WTC11 (cell line): ENCODE measurements at regions not wholly inside any gene's neighbourhood (a gene's known extent, or its start where the extent isn't known, plus 50 kb on each side); places are given as distances from the start of the nearest gene placed in this dataset.
A peak's percentile ranks its signal among the peaks of the same experiment; 100 is the strongest.

Source experiments
- ATAC-seq: fragments of 200-7000 bp; cut with Tn5 transposase; 2 replicates; pipeline ENCODE4 v1.10.0; 2021; ENCODE audit warnings: mild to moderate bottlenecking, moderate library complexity
- CTCF ChIA-PET: fragments of 300-600 bp; sonication (Branson Sonifier 250); formaldehyde crosslinking; loops from one replicate; lab custom pipeline; 2021; ENCODE audit warnings: antibody characterized with exemption; lab: Charles Lee
- POLR2A ChIA-PET: fragments of 350-600 bp; sonication (Branson Sonifier 250); formaldehyde crosslinking; loops from one replicate; lab custom pipeline; 2021; ENCODE audit warnings: antibody characterized with exemption; lab: Charles Lee
- DNase-seq: peaks from one replicate; pipeline ENCODE4 v3.0.0; 2021; ENCODE audit warnings: low spot score
- H3K27ac Mint-ChIP-seq: 2 replicates; pipeline ENCODE4 v1.8.0; 2021; ENCODE audit warnings: mixed read lengths
- H3K27me3 Mint-ChIP-seq: 2 replicates; pipeline ENCODE4 v1.8.0; 2021; ENCODE audit warnings: low read depth, mild to moderate bottlenecking, moderate library complexity, mixed read lengths
- H3K36me3 Mint-ChIP-seq: 2 replicates; pipeline ENCODE4 v1.8.0; 2021; ENCODE audit warnings: mixed read lengths
- H3K4me1 Mint-ChIP-seq: 2 replicates; pipeline ENCODE4 v1.8.0; 2022; ENCODE audit warnings: mixed read lengths
- H3K4me3 Mint-ChIP-seq: 2 replicates; pipeline ENCODE4 v1.8.0; 2021; ENCODE audit warnings: mild to moderate bottlenecking, moderate library complexity, mixed read lengths
- H3K9me3 Mint-ChIP-seq: 2 replicates; pipeline ENCODE4 v1.8.0; 2021; ENCODE audit warnings: mixed read lengths
- ATF1 ChIP-seq: sonication (generic); formaldehyde crosslinking; IDR thresholded peaks from 2 replicates; pipeline ENCODE4 v1.8.1; 2023; ENCODE audit warnings: mild to moderate bottlenecking, moderate library complexity, missing genetic modification reagents
- CDX4 ChIP-seq: fragments of 250-450 bp; sonication (Bioruptor Pico); IDR thresholded peaks from 2 replicates; pipeline ENCODE4 v1.9.0; 2021; ENCODE audit warnings: moderate library complexity, mild to moderate bottlenecking, inconsistent platforms, borderline replicate concordance
- CREM ChIP-seq: sonication (generic); formaldehyde crosslinking; IDR thresholded peaks from 2 replicates; pipeline ENCODE4 v1.8.1; 2022; ENCODE audit warnings: mild to moderate bottlenecking, missing genetic modification reagents, moderate library complexity
- ESRRA ChIP-seq: sonication (generic); formaldehyde crosslinking; IDR thresholded peaks from 2 replicates; pipeline ENCODE4 v1.8.1; 2022; ENCODE audit warnings: mild to moderate bottlenecking, missing genetic modification reagents, borderline replicate concordance
- ETV6 ChIP-seq: sonication (generic); formaldehyde crosslinking; IDR thresholded peaks from 2 replicates; pipeline ENCODE4 v1.8.1; 2022; ENCODE audit warnings: mild to moderate bottlenecking, missing genetic modification reagents
- GABPB1 ChIP-seq: sonication (generic); formaldehyde crosslinking; IDR thresholded peaks from 2 replicates; pipeline ENCODE4 v1.8.1; 2023; ENCODE audit warnings: mild to moderate bottlenecking, missing genetic modification reagents
- NFATC4 ChIP-seq: fragments of 250-450 bp; sonication (Bioruptor Pico); IDR thresholded peaks from 2 replicates; pipeline ENCODE4 v1.9.0; 2021; ENCODE audit warnings: mild to moderate bottlenecking
- NFYB ChIP-seq: sonication (generic); formaldehyde crosslinking; conservative IDR thresholded peaks from 2 replicates; pipeline ENCODE4 v1.8.0; 2022; ENCODE audit warnings: low read depth, missing genetic modification reagents
- PRDM15 ChIP-seq: sonication (generic); formaldehyde crosslinking; IDR thresholded peaks from 2 replicates; pipeline ENCODE4 v1.8.0; 2022; ENCODE audit warnings: missing genetic modification reagents
- TP53 ChIP-seq: sonication (generic); formaldehyde crosslinking; IDR thresholded peaks from 2 replicates; pipeline ENCODE4 v1.8.1; 2023; ENCODE audit warnings: mild to moderate bottlenecking, missing genetic modification reagents
- ZBTB21 ChIP-seq: sonication (generic); formaldehyde crosslinking; IDR thresholded peaks from 2 replicates; pipeline ENCODE4 v1.8.1; 2023; ENCODE audit warnings: mild to moderate bottlenecking, missing genetic modification reagents, borderline replicate concordance
- ZNF232 ChIP-seq: sonication (generic); formaldehyde crosslinking; IDR thresholded peaks from 2 replicates; pipeline ENCODE4 v1.8.0; 2022; ENCODE audit warnings: mild to moderate bottlenecking, missing genetic modification reagents
- ZNF416 ChIP-seq: fragments of 250-450 bp; sonication (Bioruptor Pico); IDR thresholded peaks from 2 replicates; pipeline ENCODE4 v1.9.0; 2021; ENCODE audit warnings: mild to moderate bottlenecking, inconsistent platforms
- ZNF425 ChIP-seq: fragments of 250-450 bp; sonication (Bioruptor Pico); conservative IDR thresholded peaks from 2 replicates; pipeline ENCODE4 v1.9.0; 2021; ENCODE audit warnings: mild to moderate bottlenecking
- ZNF512 ChIP-seq: sonication (generic); formaldehyde crosslinking; IDR thresholded peaks from 2 replicates; pipeline ENCODE4 v1.8.1; 2022; ENCODE audit warnings: missing genetic modification reagents, borderline replicate concordance
- ZNF532 ChIP-seq: fragments of 250-450 bp; sonication (Bioruptor Pico); IDR thresholded peaks from 2 replicates; pipeline ENCODE4 v1.9.0; 2021; ENCODE audit warnings: mild to moderate bottlenecking, borderline replicate concordance
- TF ChIP-seq, protein P1 (sequence below): sonication (generic); formaldehyde crosslinking; IDR thresholded peaks from 2 replicates; pipeline ENCODE4 v1.8.1; 2023; ENCODE audit warnings: mild to moderate bottlenecking, moderate library complexity, missing genetic modification reagents
- TF ChIP-seq, protein P2 (sequence below): sonication (generic); formaldehyde crosslinking; conservative IDR thresholded peaks from 2 replicates; pipeline ENCODE4 v1.8.1; 2023; ENCODE audit warnings: mild to moderate bottlenecking, low read depth, missing genetic modification reagents, moderate library complexity

- no peaks in the 10 kb centered on the region for H3K27me3 Mint-ChIP-seq
- no peak for ATAC-seq
- TF ChIP-seq NFATC4 (CRISPR knock-in tag) (no peak), GABPB1 (CRISPR knock-in tag) (no peak), CREM (CRISPR knock-in tag) (no peak), ZBTB21 (no peak), ETV6 (CRISPR knock-in tag) (no peak), ZNF512 (CRISPR knock-in tag) (no peak), ATF1 (CRISPR knock-in tag) (no peak), CDX4 (CRISPR knock-in tag) (no peak), TP53 (CRISPR knock-in tag) (no peak), ZNF416 (no peak), NFYB (no peak)
- TF ChIP-seq, protein P1, sequence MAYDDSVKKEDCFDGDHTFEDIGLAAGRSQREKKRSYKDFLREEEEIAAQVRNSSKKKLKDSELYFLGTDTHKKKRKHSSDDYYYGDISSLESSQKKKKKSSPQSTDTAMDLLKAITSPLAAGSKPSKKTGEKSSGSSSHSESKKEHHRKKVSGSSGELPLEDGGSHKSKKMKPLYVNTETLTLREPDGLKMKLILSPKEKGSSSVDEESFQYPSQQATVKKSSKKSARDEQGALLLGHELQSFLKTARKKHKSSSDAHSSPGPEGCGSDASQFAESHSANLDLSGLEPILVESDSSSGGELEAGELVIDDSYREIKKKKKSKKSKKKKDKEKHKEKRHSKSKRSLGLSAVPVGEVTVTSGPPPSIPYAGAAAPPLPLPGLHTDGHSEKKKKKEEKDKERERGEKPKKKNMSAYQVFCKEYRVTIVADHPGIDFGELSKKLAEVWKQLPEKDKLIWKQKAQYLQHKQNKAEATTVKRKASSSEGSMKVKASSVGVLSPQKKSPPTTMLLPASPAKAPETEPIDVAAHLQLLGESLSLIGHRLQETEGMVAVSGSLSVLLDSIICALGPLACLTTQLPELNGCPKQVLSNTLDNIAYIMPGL, result no peak
- TF ChIP-seq, all 79 proteins: peak for 0
- H3K9me3 Mint-ChIP-seq, result no peaks in the 10 kb centered on the region
- CTCF ChIA-PET, result no interaction called here
- no peak overlapping the region for H3K27ac Mint-ChIP-seq
- no peak overlapping the region for H3K4me3 Mint-ChIP-seq
- POLR2A ChIA-PET, result no interaction called here
- DNase-seq, result no peak
- H3K4me1 Mint-ChIP-seq, result no peaks in the 10 kb centered on the region
- H3K36me3 Mint-ChIP-seq, result no peaks in the 10 kb centered on the region
Measured at GRCh38 chr12:86787419-86787818, 531.2 kb upstream of the MGAT4C start.

DNA sequence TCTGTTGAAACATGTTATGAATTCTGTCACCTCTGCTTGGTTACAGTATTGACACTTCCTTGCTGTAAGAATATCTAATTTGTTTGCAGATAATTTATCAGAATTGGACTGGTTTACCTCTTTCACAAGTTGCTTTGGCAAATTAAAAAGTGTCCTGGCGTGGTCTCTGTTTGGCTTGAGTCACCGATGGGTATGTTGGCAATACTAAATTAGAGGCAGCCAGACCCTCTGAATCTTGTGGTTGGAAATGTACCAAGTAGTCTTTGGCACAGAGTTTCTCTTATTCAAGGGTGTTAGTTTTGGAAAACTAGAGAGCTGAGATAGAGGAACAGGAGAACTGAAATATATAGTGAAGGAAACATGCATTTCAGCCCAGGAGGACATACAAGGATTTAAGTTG is 521.1 kb upstream of the MGAT4C start:
- Mint-ChIP-seq H3K4me1 (peaks cover 17% of the 10 kb centered on the region), H3K27me3 (no peaks in the 10 kb centered on the region), H3K9me3 (peaks cover 13% of the 10 kb centered on the region; the same call in 1 of the 2 replicates), H3K27ac (peak overlapping the region; percentile 63; the same call in 1 of the 2 replicates), H3K4me3 (no peak overlapping the region), H3K36me3 (no peaks in the 10 kb centered on the region)
- ATAC-seq (no peak), DNase-seq (no peak)
- ChIA-PET POLR2A (no interaction called here), CTCF (no interaction called here)
- TF ChIP-seq, protein P2, sequence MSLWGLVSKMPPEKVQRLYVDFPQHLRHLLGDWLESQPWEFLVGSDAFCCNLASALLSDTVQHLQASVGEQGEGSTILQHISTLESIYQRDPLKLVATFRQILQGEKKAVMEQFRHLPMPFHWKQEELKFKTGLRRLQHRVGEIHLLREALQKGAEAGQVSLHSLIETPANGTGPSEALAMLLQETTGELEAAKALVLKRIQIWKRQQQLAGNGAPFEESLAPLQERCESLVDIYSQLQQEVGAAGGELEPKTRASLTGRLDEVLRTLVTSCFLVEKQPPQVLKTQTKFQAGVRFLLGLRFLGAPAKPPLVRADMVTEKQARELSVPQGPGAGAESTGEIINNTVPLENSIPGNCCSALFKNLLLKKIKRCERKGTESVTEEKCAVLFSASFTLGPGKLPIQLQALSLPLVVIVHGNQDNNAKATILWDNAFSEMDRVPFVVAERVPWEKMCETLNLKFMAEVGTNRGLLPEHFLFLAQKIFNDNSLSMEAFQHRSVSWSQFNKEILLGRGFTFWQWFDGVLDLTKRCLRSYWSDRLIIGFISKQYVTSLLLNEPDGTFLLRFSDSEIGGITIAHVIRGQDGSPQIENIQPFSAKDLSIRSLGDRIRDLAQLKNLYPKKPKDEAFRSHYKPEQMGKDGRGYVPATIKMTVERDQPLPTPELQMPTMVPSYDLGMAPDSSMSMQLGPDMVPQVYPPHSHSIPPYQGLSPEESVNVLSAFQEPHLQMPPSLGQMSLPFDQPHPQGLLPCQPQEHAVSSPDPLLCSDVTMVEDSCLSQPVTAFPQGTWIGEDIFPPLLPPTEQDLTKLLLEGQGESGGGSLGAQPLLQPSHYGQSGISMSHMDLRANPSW (CRISPR knock-in tag), result no peak
- no peak for TF ChIP-seq ZNF532
- no peak for TF ChIP-seq ZNF232
- TF ChIP-seq ESRRA, result no peak
- no peak for TF ChIP-seq ZNF425 (CRISPR knock-in tag)
- TF ChIP-seq PRDM15, result no peak
